ENCODE measurements at regions not wholly inside any gene's neighbourhood (a gene's known extent, or its start where the extent isn't known, plus 50 kb on each side); places are given as distances from the start of the nearest gene placed in this dataset.

DNA sequence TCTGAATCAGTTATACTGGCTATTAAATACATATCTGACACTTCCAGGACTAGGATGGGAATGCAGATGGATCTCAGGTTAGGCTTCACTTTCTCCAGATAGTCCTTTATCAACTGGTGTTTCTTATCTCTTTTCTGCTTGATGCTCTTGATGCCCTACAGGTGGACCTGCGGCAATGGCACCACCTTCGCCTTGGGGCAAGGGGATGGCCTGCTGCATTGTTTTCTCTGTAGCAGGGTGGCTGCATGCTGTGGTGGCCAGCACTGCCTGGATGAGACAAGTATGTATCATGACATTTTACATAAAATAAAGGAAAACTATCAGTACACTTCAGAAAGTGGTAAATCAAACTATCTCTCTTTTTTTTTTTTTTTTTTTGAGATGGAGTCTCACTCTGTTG is 217.7 kb upstream of the ZP4 start:
- no peak overlapping the region for H3K4me3 ChIP-seq (replicated peaks; ENCODE audit: low read depth, low read length)
- DNase-seq (ENCODE audit: low read depth): no peak
- TF ChIP-seq, protein P1, sequence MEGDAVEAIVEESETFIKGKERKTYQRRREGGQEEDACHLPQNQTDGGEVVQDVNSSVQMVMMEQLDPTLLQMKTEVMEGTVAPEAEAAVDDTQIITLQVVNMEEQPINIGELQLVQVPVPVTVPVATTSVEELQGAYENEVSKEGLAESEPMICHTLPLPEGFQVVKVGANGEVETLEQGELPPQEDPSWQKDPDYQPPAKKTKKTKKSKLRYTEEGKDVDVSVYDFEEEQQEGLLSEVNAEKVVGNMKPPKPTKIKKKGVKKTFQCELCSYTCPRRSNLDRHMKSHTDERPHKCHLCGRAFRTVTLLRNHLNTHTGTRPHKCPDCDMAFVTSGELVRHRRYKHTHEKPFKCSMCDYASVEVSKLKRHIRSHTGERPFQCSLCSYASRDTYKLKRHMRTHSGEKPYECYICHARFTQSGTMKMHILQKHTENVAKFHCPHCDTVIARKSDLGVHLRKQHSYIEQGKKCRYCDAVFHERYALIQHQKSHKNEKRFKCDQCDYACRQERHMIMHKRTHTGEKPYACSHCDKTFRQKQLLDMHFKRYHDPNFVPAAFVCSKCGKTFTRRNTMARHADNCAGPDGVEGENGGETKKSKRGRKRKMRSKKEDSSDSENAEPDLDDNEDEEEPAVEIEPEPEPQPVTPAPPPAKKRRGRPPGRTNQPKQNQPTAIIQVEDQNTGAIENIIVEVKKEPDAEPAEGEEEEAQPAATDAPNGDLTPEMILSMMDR (IDR thresholded peaks at IDR 0.05; ENCODE audit: low read length, missing control alignments): no peak

DNA sequence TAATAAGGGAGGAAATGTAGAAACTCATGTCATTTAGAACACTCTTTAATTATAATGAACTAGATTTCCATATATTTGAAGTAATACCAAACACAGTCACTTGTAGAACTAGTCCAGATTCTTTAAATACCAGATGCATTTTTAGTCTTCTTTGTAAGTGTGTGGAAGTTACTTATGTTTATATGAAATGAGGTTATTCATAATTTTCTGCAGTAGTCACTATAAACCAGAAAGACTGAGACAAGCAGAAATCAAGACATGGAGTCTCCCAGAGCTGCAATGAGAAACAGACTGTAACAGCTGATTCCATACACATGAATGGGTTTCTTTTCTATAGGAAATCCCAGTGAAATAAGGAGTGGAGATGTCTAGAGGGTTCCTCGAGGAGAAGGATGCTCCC is 216.6 kb upstream of the ZP4 start:
- TF ChIP-seq, protein P1 (IDR thresholded peaks at IDR 0.05; ENCODE audit: low read length, missing control alignments): no peak
- no peak overlapping the region for H3K4me3 ChIP-seq (replicated peaks; ENCODE audit: low read depth, low read length)
- DNase-seq (ENCODE audit: low read depth): no peak

DNA sequence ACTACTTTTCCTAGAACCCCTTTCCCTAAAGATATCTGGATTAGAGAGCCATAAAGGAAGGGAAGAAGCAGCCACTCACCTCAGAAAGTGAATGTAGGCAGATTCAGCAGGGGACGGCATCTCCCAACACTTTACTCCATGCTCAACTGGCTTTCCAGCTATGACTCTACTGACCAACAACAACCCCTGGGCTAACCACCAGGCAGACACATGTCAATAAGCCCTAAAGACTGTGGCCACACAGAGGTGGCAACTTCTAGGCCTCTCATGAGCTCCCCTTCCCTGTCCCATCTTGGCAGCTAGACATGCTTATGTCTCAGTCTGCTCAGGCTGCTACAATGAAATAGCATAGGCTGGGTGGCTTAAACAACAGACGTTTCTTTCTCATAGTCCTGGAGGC is 214.0 kb upstream of the ZP4 start:
- TF ChIP-seq, protein P1 (IDR thresholded peaks at IDR 0.05; ENCODE audit: low read length, missing control alignments): no peak
- no peak overlapping the region for H3K4me3 ChIP-seq (replicated peaks; ENCODE audit: low read depth, low read length)
- DNase-seq (ENCODE audit: low read depth): no peak

DNA sequence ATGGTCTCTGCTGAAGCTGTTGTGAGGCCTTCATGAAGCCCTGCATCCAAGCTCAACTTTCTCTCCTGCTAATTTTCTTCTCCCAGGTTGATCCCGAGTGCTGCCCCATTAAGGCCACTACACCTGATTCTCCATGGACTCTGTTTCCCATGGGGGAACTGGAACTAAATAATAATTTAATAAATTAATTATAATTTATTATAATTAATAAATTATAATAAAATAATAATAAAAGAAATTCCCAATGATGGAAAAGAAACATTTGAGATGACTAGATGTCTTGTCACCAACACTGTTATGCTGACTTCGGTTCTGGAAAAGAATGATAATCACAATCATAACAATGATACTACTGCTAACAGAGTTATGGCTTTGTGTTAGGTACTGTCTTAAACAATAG is 211.2 kb upstream of the ZP4 start:
- TF ChIP-seq, protein P1 (IDR thresholded peaks at IDR 0.05; ENCODE audit: low read length, missing control alignments): no peak
- no peak for DNase-seq (ENCODE audit: low read depth)
- no peak overlapping the region for H3K4me3 ChIP-seq (replicated peaks; ENCODE audit: low read depth, low read length)

DNA sequence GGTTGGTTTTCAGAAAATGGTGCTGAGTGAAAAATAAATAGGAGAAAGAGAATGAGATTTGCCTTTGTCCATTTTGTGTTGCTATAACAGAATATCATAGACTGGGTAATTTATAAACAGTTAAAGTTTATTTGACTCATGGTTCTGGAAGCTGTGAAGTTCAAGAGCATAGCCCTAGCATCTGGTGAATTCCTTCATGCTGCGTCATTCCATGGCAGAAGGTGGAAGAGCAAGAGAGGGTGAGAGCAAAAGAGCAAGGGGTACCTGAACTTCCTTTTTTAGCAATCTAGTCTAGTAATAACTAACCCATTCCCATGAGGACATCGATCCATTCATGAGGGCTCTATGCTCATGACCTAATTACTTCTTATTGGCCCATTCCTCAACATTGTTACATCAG is 209.1 kb upstream of the ZP4 start:
- TF ChIP-seq, protein P1 (IDR thresholded peaks at IDR 0.05; ENCODE audit: low read length, missing control alignments): no peak
- no peak for DNase-seq (ENCODE audit: low read depth)

DNA sequence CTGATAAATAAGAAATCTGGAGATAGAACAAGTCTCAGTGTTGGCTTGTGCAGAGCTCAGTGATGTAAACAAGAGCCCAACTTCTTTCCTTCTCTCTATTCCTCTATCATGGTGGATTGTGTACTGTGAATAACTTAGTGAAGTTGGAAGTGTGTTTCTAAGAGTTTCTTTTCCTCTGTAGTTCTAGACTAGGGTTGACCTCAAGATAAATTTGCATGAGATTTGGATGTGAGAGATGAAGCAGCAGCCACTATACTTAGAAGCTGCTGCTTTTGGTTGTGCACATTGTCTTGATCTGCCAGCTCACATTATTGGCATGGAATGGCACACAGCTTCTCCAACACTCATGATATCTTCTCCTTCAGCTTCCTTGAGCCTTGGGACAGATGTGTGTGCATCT is 198.9 kb upstream of the ZP4 start:
- no peak for DNase-seq (ENCODE audit: low read depth)
- no peak overlapping the region for H3K4me3 ChIP-seq (replicated peaks; ENCODE audit: low read depth, low read length)
- TF ChIP-seq, protein P1 (IDR thresholded peaks at IDR 0.05; ENCODE audit: low read length, missing control alignments): no peak

More for the DNA sequence above, 209.1 kb upstream of the ZP4 start:
- no peak overlapping the region for H3K4me3 ChIP-seq (replicated peaks; ENCODE audit: low read depth, low read length)

DNA sequence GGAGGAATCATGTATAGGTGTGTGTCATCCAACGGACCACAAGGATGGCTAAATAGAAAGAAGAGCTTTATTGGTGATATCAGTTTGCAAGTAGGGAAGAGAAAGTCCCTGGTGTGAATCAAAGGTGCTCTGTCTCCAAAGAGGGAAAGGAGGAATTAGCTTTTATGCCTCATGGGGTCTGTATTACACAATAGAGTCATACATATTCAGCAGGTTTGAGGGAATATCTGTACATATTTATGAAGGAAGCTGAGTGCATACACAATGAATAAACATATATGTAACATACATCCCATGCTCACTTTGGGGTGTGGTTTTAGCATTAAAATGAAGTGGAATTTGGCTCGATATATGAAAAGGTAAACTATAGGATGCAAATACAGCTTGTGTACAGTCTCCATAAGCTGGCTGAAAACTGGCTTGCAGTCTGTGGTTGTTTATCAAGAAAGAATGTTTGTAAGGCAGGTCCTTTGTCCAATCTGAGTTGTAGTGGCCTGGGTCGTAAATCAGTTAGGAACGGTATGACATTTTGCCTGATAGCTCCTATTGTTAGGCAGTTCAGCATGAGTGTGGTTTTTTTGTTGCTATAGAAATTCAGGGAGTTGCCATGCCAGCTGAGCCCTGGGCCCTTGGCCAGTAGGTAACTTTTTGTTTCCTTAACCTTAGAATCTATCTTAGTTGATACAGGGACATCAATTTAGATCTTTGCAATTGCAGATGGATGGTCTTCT is 198.0 kb upstream of the ZP4 start:
- TF ChIP-seq, protein P1 (IDR thresholded peaks at IDR 0.05; ENCODE audit: low read length, missing control alignments): no peak
- no peak for DNase-seq (ENCODE audit: low read depth)
- H3K4me3 ChIP-seq (replicated peaks; ENCODE audit: low read depth, low read length): no peak overlapping the region

All from fibroblast of pulmonary artery (primary cell).